Muscle of leg (tissue), 3 donors: ENCODE measurements at regions not wholly inside any gene's neighbourhood (a gene's known extent, or its start where the extent isn't known, plus 50 kb on each side); places are given as distances from the start of the nearest gene placed in this dataset.

Source experiments
- DNase-seq: peaks from one replicate; pipeline ENCODE4 v3.0.0; 2013
- H3K27ac ChIP-seq: one replicate; pipeline ENCODE4 v1.5.1; 2013; ENCODE audit warnings: mild to moderate bottlenecking, low read length, control low read depth
- H3K27me3 ChIP-seq: one replicate; pipeline ENCODE4 v1.6.1; 2013; ENCODE audit warnings: low read length; ENCODE audit not compliant: control insufficient read depth, insufficient read depth
- H3K36me3 ChIP-seq: one replicate; pipeline ENCODE4 v1.6.1; 2013; ENCODE audit warnings: low read length; ENCODE audit not compliant: control insufficient read depth, insufficient read depth
- H3K4me1 ChIP-seq: one replicate; pipeline ENCODE4 v1.6.1; 2013; ENCODE audit warnings: low read length; ENCODE audit not compliant: control insufficient read depth, insufficient read depth
- H3K4me3 ChIP-seq: one replicate; pipeline ENCODE4 v1.5.1; 2013; ENCODE audit warnings: low read length, control low read depth
- H3K9me3 ChIP-seq: replicated peaks from 2 replicates; pipeline ENCODE4 v1.6.1; 2013; ENCODE audit warnings: low read depth, low read length; ENCODE audit not compliant: control insufficient read depth
- WGBS: methylation state at CpG from one replicate; pipeline ENCODE4 v1.1.5; 2013; ENCODE audit warnings: missing lambda C conversion rate; ENCODE audit not compliant: insufficient coverage; 5-methylcytosine and 5-hydroxymethylcytosine counted together

DNA sequence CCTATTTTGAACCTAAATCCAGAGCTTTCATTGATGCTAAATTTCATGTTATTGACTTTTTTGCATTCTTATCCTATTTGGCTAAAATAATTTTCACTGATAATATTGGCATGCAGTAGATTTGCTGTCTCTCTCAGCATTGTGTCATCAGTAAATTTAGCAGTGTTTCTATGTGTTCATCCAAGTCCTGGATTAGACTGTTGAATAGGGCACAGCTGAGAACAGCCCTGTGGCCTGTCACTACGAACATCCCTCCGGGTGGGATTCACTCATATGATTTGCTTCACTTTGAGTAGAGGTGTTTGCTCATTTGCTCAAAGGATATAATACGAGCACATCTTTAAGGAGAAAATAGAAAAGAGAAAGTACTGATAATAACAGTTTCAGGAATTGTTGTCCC lies 101.5 kb downstream of the HSPH1 start:
- Histone ChIP-seq H3K27ac (no peak overlapping the region), H3K27me3 (no peaks in the 10 kb centered on the region), H3K36me3 (no peaks in the 10 kb centered on the region), H3K4me3 (no peak overlapping the region), H3K4me1 (peaks cover 6% of the 10 kb centered on the region), H3K9me3 (no peaks in the 10 kb centered on the region)
- WGBS, result 100% methylated on average over 2 of the region's 3 CpGs
- DNase-seq, result no peak

DNA sequence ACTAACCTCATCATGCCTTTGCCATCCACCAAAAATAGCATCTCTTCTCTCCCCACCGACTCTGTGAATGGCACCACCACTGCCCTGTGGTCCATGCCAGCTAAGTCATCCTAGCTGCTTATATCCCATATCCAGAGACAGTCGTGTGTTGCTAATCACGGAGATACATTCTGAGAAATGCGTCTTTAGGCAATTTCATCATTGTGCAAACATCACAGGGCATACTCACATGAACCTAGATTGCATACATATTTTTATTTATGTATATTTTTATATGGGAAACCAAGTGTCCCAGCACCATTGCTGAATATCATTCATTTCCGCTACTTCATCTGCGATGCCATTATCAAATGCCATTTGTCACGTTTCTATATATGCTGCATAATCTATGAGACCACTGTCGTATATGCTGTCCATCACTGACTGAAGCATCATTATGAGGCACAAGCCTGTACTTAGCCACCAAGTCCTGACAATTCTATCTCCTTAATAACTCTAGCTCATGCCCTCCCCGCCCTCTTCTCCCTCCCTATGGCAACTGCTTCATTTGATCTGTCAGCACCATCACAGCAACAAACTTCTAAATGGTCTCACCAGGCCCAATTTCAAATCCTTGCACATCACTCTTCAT lies 104.2 kb downstream of the HSPH1 start:
- Histone ChIP-seq H3K36me3 (no peaks in the 10 kb centered on the region), H3K9me3 (no peaks in the 10 kb centered on the region), H3K4me3 (no peak overlapping the region), H3K27me3 (peaks cover 2% of the 10 kb centered on the region), H3K27ac (no peak overlapping the region), H3K4me1 (peaks cover 6% of the 10 kb centered on the region)
- DNase-seq, result no peak
- 92% methylated on average over 6 of the region's 9 CpGs for WGBS

DNA sequence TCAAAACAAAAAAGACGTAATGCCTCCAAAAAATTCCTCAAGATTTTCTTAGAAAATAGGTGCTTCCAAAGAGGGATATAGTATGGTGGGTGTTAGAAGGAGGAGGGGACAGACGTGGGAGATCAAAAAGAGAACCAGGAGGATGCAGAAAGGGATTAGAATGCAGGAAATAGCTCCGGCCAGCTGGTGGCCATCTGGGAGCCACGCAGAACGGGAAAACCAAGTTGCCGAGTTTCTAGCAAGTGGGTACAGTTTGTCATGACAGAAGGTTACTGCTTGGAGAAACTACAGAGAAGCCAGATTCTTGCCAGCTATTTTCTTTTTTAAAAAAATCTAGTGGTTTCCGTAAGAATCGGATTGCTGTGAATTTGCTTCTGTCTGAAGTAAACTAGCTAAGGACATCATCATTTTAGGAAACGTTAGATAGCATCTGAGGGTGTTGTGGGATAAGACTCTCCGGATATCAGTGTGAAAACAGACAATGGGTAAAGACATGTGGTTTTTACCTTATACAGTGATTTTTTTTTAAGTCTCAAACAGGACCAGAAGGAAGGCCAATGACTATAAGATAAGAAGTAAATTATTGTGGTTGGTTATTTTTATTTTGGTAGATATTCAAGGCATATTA lies 104.9 kb downstream of the HSPH1 start:
- H3K27me3 ChIP-seq, result peaks cover 2% of the 10 kb centered on the region
- H3K9me3 ChIP-seq, result no peaks in the 10 kb centered on the region
- no peaks in the 10 kb centered on the region for H3K36me3 ChIP-seq
- WGBS, result 6% methylated on average over 5 of the region's 10 CpGs
- H3K27ac ChIP-seq, result no peak overlapping the region
- no peak overlapping the region for H3K4me3 ChIP-seq
- DNase-seq, result no peak
- H3K4me1 ChIP-seq, result peaks cover 6% of the 10 kb centered on the region

DNA sequence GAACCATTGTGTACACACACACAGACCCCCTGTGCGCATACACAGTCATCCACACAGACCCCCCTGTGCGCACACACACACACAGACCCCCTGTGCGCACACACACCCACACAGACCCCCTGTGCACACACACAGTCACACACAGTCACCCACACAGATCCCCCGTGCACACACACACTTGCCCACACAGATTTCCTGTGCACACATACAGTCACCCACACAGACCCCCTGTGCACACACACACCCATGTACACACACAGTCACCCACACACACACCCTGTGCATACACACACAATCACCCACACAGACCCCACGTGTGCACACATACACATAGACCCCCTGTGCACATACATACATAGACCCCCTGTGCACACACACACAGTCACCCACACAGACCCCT lies 106.1 kb downstream of the HSPH1 start:
- H3K4me3 ChIP-seq, result no peak overlapping the region
- H3K27me3 ChIP-seq, result peaks cover 4% of the 10 kb centered on the region
- no peak overlapping the region for H3K27ac ChIP-seq
- DNase-seq, result no peak
- H3K36me3 ChIP-seq, result no peaks in the 10 kb centered on the region
- H3K9me3 ChIP-seq, result no peaks in the 10 kb centered on the region
- H3K4me1 ChIP-seq, result peaks cover 6% of the 10 kb centered on the region
- WGBS, result 76% methylated on average over 2 of the region's 5 CpGs

DNA sequence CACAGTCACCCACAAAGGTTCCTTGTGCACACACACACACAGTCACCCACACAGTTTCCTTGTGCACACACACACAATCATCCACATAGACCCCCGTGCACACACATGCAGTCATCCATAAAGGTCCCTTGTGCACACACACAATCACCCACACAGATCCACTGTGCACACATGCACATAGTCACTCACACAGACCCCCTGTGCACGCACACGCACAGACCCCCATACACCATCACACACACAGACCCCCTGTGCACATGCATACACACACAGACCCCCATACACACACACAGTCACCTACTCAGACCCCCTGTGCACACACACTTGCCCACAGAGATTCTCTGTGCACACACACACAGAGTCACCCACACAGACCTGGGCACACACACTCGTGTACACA lies 107.1 kb downstream of the HSPH1 start:
- H3K4me3 ChIP-seq, result no peak overlapping the region
- H3K36me3 ChIP-seq, result no peaks in the 10 kb centered on the region
- H3K9me3 ChIP-seq, result no peaks in the 10 kb centered on the region
- no peak overlapping the region for H3K27ac ChIP-seq
- 91% methylated on average over 3 of the region's 4 CpGs for WGBS
- DNase-seq, result no peak
- peaks cover 4% of the 10 kb centered on the region for H3K27me3 ChIP-seq
- H3K4me1 ChIP-seq, result peaks cover 6% of the 10 kb centered on the region

DNA sequence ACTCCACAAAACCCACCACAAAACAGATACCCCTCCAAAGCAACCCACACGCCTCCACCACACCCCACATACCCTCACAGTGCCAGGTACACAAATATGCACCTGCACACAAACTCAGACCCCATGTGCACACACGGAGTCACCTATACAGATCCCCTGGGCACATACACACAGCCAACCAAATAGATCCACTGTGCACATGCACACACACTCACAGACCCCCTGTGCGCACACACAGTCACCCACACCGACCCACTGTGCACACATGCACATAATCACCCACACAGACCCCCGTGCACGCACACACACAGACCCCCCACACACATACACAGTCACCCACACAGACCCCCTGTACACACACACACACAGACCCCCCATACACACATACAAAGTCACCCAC lies 107.8 kb downstream of the HSPH1 start:
- H3K9me3 ChIP-seq, result no peaks in the 10 kb centered on the region
- DNase-seq, result no peak
- peaks cover 4% of the 10 kb centered on the region for H3K27me3 ChIP-seq
- H3K36me3 ChIP-seq, result no peaks in the 10 kb centered on the region
- 80% methylated on average over 5 of the region's 6 CpGs for WGBS
- no peak overlapping the region for H3K27ac ChIP-seq
- peaks cover 6% of the 10 kb centered on the region for H3K4me1 ChIP-seq
- no peak overlapping the region for H3K4me3 ChIP-seq

DNA sequence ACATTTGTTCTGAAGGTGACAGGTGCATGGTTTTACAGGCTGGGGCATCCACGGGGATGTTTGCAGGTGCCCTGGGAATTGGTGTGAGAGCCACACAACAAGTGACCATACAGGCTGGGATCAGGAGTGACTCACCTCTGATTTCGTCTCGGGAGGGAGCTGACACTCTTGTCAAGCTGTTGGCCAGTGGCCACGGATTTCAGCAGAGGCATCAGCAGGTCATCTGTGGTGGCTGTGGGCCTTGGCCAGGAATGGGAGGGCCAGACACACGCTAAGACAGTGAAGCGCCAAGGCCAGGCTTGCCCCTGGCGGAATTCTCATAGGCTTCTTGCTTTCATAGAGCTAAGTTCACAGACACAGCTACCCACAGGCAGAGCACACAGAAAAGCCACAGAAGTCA lies 108.6 kb downstream of the HSPH1 start:
- H3K27ac ChIP-seq, result no peak overlapping the region
- peaks cover 6% of the 10 kb centered on the region for H3K4me1 ChIP-seq
- no peaks in the 10 kb centered on the region for H3K9me3 ChIP-seq
- 57% methylated on average over 7 of the region's 7 CpGs for WGBS
- no peak overlapping the region for H3K4me3 ChIP-seq
- DNase-seq, result no peak
- peaks cover 4% of the 10 kb centered on the region for H3K27me3 ChIP-seq
- no peaks in the 10 kb centered on the region for H3K36me3 ChIP-seq

DNA sequence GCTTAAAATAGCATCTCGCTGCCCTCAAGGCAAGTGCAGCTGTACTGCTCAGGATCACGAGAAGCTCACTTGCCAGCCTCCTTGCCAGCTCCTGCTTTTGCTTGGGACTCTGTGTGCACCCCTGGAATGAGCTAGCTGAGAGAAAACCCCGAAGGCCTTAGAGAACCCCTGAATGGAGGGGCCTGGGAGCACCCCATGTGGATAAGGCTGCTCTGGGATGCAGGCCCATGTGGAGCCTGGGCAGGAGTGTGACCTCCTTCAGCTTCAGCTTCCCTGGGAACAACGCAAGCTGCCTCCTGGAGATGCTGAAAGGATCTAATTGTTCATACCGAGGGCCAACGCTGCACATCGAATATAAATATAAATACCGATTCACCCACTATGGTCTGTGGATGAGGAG lies 109.2 kb downstream of the HSPH1 start:
- Histone ChIP-seq H3K36me3 (no peaks in the 10 kb centered on the region), H3K27ac (no peak overlapping the region), H3K9me3 (no peaks in the 10 kb centered on the region), H3K4me3 (no peak overlapping the region), H3K4me1 (peaks cover 6% of the 10 kb centered on the region), H3K27me3 (peaks cover 4% of the 10 kb centered on the region)
- WGBS, result 81% methylated on average over 3 of the region's 8 CpGs
- no peak for DNase-seq

DNA sequence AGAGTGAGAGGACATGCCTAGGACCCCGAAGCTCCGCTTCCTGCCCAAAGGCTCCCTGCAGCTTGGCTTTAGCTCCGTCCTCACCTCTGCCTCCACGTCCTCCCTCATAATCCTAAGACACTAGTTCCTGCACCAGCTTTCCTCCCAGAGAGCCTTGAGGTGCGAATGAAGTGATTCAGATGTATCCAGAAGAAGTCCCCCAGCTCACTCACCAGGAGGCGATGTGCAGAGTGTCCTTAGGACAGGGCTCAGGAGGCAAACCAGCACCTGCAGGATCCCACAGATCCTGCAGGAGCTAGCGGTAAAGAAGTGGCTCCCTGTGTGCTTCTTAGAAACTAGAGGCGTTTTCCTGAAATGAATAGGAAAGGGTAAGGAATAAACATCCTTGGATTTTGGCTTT lies 109.7 kb downstream of the HSPH1 start:
- WGBS, result 96% methylated on average over 4 of the region's 8 CpGs
- no peak for DNase-seq
- no peaks in the 10 kb centered on the region for H3K9me3 ChIP-seq
- peaks cover 4% of the 10 kb centered on the region for H3K27me3 ChIP-seq
- peaks cover 8% of the 10 kb centered on the region for H3K4me1 ChIP-seq
- H3K36me3 ChIP-seq, result no peaks in the 10 kb centered on the region
- no peak overlapping the region for H3K27ac ChIP-seq
- H3K4me3 ChIP-seq, result no peak overlapping the region

DNA sequence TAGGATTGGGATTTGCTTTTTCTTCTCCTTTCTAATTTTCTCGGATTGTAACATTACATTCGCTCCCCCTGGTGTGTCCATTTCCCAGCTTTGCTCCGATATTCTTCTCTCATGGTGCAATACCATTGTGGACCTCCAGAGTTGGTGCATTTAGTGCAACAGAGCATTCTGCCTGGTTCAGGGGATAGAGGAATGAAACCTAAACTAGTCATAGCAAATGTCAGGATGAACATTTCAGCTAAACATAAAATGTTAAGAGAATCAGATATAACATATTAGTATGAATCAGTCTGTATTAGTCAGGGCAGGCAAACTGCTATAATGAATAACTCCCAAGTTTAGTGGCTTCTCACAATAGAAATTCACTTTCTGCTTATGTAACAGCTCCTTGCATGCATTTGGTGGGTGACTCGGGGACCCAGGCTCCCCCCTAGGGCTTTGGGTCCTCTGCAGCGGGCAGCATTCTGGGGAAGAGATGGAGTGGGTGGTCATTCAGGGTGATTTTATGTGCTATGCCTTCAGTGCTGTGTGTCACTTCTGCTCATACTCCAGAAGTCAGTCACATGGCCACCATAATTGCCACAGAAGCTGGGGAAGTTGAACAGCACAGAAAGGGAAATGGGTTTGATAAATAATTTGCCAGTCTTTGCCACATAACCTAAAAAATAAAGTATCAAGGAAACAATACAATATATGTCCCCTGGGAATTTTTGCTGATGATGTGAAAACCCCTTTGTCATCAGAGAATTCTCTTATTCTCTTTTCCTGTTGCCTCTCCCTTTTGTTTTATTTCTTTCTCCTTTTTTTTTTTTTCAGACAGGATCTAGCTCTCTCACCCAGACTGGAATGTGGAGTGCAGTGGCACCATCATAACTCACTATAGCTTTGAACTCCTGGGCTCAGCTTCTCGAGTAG lies 111.0 kb downstream of the HSPH1 start:
- peaks cover 13% of the 10 kb centered on the region for H3K4me1 ChIP-seq
- H3K27ac ChIP-seq, result no peak overlapping the region
- no peak overlapping the region for H3K4me3 ChIP-seq
- H3K9me3 ChIP-seq, result no peaks in the 10 kb centered on the region
- no peaks in the 10 kb centered on the region for H3K36me3 ChIP-seq
- H3K27me3 ChIP-seq, result peaks cover 4% of the 10 kb centered on the region
- DNase-seq, result no peak
- WGBS, result no CpG with 5 or more reads among the region's 6 CpGs
